DOHH2 (cell line): ENCODE measurements at regions not wholly inside any gene's neighbourhood (a gene's known extent, or its start where the extent isn't known, plus 50 kb on each side); places are given as distances from the start of the nearest gene placed in this dataset.

Experiments used
- CTCF ChIP-seq: fragments of 200-600 bp; sonication (generic); IDR thresholded peaks from one replicate; pipeline ENCODE4 v1.5.1; 2014; ENCODE audit warnings: antibody characterized with exemption, mild to moderate bottlenecking, low read depth, low read length; ENCODE audit not compliant: poor library complexity, severe bottlenecking
- EZH2phosphoT487 ChIP-seq: fragments of 200-600 bp; sonication (generic); IDR thresholded peaks from 2 replicates; pipeline ENCODE4 v1.6.1; 2017; ENCODE audit warnings: borderline replicate concordance, mild to moderate bottlenecking, antibody characterized with exemption, low read length, moderate library complexity, mixed read lengths

DNA sequence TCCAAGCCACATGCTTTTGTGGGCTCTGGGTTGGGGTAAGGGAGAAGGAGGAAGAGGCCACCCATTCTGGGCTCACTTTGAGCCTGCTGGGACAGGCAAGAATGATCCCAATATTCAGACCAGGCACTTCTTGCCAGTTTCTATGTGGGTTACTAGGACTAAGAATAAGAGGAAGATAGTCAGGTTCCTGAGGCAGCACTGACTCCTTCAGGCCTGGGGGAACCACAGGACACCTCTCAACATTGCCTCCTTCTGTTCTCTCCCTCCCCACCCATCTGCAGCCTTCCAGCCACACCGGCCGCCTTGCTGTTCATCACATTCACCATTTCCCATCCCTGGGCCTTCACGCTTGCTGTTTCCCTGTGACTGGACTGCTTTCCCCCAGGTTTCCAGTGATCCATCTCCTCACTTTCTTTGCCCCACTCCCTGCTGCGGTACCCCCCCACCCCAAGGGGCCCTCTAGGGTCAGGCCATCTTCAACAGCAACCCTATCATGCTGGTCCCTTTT is 69.2 kb upstream of the SIRPA start:
- TF ChIP-seq CTCF (no peak), EZH2phosphoT487 (no peak)
